ENCODE measurements at regions not wholly inside any gene's neighbourhood (a gene's known extent, or its start where the extent isn't known, plus 50 kb on each side); places are given as distances from the start of the nearest gene placed in this dataset.

DNA sequence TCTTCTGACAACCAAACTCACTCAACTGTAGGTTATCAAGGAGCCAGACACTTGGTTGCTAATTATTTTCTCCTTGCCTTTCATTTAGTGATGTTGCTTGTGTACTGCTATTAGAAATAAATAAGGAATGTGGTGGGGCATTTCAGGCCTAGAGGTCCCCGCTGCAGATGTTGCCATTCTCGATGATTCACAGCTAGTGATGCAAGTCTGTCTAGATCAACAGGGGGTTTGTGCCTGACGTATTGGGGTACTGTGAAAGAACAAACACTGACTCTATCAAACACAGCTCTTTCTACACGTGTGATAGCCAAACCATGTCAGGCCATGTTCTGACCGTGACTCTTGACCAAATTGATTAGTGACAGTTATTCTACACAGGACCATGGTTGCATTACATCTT is 144.7 kb downstream of the OSTF1 start:
- TF ChIP-seq, protein P1, sequence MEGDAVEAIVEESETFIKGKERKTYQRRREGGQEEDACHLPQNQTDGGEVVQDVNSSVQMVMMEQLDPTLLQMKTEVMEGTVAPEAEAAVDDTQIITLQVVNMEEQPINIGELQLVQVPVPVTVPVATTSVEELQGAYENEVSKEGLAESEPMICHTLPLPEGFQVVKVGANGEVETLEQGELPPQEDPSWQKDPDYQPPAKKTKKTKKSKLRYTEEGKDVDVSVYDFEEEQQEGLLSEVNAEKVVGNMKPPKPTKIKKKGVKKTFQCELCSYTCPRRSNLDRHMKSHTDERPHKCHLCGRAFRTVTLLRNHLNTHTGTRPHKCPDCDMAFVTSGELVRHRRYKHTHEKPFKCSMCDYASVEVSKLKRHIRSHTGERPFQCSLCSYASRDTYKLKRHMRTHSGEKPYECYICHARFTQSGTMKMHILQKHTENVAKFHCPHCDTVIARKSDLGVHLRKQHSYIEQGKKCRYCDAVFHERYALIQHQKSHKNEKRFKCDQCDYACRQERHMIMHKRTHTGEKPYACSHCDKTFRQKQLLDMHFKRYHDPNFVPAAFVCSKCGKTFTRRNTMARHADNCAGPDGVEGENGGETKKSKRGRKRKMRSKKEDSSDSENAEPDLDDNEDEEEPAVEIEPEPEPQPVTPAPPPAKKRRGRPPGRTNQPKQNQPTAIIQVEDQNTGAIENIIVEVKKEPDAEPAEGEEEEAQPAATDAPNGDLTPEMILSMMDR (IDR thresholded peaks at IDR 0.05; ENCODE audit: poor library complexity, severe bottlenecking), result no peak
- TF ChIP-seq TAF1 (IDR thresholded peaks at IDR 0.05; ENCODE audit: low read depth), result no peak
- TF ChIP-seq POLR2AphosphoS5 (IDR thresholded peaks at IDR 0.05), result no peak
- TF ChIP-seq RAD21 (conservative IDR thresholded peaks at IDR 0.05), result no peak
- no peak for TF ChIP-seq MXI1 (conservative IDR thresholded peaks at IDR 0.05; ENCODE audit: poor library complexity, severe bottlenecking)
- no peak for TF ChIP-seq EZH2 (IDR thresholded peaks at IDR 0.05; ENCODE audit: borderline replicate concordance, insufficient read depth, low read length, poor library complexity, severe bottlenecking)
- TF ChIP-seq EP300 (conservative IDR thresholded peaks at IDR 0.05; ENCODE audit: poor library complexity, severe bottlenecking), result no peak
- TF ChIP-seq, protein P2, sequence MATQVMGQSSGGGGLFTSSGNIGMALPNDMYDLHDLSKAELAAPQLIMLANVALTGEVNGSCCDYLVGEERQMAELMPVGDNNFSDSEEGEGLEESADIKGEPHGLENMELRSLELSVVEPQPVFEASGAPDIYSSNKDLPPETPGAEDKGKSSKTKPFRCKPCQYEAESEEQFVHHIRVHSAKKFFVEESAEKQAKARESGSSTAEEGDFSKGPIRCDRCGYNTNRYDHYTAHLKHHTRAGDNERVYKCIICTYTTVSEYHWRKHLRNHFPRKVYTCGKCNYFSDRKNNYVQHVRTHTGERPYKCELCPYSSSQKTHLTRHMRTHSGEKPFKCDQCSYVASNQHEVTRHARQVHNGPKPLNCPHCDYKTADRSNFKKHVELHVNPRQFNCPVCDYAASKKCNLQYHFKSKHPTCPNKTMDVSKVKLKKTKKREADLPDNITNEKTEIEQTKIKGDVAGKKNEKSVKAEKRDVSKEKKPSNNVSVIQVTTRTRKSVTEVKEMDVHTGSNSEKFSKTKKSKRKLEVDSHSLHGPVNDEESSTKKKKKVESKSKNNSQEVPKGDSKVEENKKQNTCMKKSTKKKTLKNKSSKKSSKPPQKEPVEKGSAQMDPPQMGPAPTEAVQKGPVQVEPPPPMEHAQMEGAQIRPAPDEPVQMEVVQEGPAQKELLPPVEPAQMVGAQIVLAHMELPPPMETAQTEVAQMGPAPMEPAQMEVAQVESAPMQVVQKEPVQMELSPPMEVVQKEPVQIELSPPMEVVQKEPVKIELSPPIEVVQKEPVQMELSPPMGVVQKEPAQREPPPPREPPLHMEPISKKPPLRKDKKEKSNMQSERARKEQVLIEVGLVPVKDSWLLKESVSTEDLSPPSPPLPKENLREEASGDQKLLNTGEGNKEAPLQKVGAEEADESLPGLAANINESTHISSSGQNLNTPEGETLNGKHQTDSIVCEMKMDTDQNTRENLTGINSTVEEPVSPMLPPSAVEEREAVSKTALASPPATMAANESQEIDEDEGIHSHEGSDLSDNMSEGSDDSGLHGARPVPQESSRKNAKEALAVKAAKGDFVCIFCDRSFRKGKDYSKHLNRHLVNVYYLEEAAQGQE (IDR thresholded peaks at IDR 0.05; ENCODE audit: borderline replicate concordance), result no peak
